GM18861 (cell line): ENCODE measurements at regions not wholly inside any gene's neighbourhood (a gene's known extent, or its start where the extent isn't known, plus 50 kb on each side); places are given as distances from the start of the nearest gene placed in this dataset.

Experiments used
- ATAC-seq: cut with Tn5 transposase; IDR thresholded peaks from one replicate; pipeline ENCODE4 v1.9.1; 2021; ENCODE audit not compliant: unreplicated experiment

DNA sequence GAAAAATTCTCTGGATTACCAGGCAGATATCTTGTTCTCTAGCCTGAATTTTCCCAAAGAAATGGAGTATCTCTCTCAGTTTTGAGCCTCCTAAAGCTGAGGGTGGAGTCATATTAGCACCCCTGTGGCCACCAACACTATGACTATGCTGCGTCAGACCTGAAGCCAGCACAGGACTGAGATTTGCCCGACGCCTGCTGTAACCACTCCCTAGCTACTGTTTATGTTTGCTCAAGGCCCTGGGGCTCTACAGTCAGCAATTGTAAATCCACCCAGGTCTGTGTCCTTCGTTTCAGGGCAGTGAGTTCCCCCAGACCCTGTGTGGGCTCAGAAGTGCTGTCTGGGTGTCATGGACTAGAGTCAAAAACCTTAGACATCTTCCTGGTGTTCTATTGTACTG lies 61.4 kb downstream of the ZXDA start:
- no peak for ATAC-seq

DNA sequence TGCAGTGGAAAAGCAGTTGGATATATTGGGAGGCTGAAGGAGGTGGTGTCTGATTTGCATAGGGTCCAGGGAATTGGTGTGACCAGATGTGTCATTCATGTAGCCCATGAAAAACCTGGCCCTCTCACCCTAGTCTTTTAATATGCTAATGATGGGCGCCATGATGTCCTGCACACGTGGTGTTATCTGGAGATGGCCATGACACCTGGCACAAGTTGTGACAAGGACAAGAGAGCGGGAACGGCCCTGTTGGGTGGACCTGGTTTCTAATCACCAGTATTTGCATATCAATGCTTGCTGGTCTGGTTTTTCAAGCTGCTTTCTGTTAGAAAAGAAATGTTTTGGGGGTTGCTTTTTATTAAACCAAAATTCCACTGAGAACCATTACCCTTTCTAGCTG lies 87.4 kb downstream of the ZXDA start:
- ATAC-seq = no peak

- ATAC-seq = no peak
These were observed 87.9 kb downstream of the ZXDA start for GRCh38 chrX:57822398-57822797.

- peak; percentile 60 for ATAC-seq
These were observed 88.4 kb downstream of the ZXDA start for GRCh38 chrX:57821703-57822387.

- no peak for ATAC-seq
These were observed 93.0 kb downstream of the ZXDA start for GRCh38 chrX:57817302-57817701.

DNA sequence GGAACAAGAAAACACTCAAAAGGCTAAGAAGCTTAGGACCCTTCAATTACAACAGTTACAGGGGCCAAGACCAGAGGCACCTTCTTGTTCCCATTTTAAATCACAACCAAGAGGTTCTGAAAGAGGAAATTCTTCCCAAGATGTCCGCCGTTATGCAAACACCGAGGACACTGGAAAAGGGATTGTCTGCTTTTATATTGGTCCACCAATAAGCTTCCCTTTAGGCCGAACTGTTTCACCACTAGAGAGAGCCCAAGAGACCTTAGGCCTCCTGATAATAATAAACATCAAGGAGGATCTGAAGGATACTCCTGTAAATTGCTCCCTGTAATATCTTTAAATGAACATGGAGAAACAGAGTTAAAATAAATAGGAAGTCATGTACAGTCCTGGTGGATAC lies 92.6 kb upstream of the NLRP2B start:
- no peak for ATAC-seq

- ATAC-seq = no peak
These were observed 91.6 kb upstream of the NLRP2B start for GRCh38 chrX:57771689-57772088.

DNA sequence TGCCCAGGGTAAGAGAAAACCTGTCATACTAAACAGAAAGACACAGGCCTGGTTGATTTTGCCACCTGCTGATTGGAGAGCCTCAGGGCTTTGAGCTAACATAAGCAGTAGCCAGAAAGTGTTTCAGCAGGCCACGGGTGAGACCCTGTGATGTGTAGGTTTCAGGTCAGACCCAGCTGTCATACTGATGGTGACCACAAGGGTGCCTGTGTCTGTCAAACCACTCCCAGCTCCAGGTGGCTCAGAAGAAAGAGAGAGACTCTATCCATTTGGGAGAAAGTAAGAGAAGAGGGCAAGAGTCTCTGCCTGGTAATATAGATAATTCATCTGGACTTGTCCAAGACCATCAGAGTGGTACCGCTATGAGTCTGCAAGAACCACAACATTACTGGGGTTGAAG lies 72.8 kb upstream of the NLRP2B start:
- ATAC-seq = no peak

DNA sequence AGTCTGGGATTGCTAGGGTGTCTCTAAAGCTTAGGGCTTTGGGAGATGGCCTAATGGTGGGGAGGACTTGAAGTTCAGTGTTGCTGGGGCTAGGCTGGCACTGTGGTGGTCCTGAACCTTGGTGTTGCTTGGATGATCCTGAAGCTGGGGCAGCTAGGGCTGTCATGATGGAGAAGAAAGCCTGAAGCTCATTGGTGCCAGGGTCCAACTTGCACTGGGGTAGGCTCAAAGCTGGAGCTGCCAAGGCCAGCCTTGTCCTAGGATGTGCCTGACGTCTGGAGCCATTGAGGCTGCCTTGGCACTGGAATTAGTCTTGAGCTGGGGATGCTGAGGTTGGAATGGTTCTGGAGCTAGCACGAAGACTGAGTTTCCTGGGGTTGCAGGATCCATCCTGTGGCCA lies 61.0 kb upstream of the NLRP2B start:
- no peak for ATAC-seq

DNA sequence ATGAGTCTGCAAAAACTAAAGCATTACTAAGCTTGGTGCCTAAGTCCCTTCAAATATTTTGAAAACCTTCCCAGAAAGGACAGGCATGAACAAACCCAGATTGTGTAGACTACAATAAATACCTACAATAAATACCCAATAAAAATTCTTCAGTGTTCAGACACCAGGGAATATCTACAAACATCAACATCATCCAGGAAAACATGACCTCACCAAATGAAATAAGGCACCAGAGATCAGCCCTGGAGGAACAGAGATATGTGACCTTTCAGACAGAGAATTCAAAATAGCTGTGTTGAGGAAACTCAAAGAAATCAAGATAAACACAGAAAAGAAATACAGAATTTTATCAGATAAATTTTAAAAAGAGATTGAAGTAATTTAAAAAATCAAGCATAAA lies 57.8 kb upstream of the NLRP2B start:
- ATAC-seq = no peak
